NB4 (cell line): ENCODE measurements at regions not wholly inside any gene's neighbourhood (a gene's known extent, or its start where the extent isn't known, plus 50 kb on each side); places are given as distances from the start of the nearest gene placed in this dataset.

Experiments
- DNase-seq: peaks from one replicate; pipeline ENCODE4 v3.0.0; 2010; ENCODE audit warnings: low read depth
- H3K4me3 ChIP-seq: one replicate; pipeline ENCODE4 v1.5.1; 2011; ENCODE audit warnings: mild to moderate bottlenecking, low read depth, low read length, moderate library complexity
- CTCF ChIP-seq: IDR thresholded peaks from one replicate; pipeline ENCODE4 v1.5.1; 2012; ENCODE audit warnings: low read depth, low read length
- MAX ChIP-seq: IDR thresholded peaks from 2 replicates; pipeline ENCODE4 v1.6.1; 2011; ENCODE audit warnings: low read depth, low read length
- MYC ChIP-seq: IDR thresholded peaks from 2 replicates; pipeline ENCODE4 v1.6.1; 2011; ENCODE audit warnings: low read depth, low read length
- POLR2A ChIP-seq: IDR thresholded peaks from 2 replicates; pipeline ENCODE4 v1.6.1; 2011; ENCODE audit warnings: mild to moderate bottlenecking; ENCODE audit not compliant: insufficient read length; ENCODE audit errors: extremely low read depth

- TF ChIP-seq POLR2A (no peak), CTCF (no peak), MAX (no peak), MYC (no peak)
- DNase-seq: no peak
- no peak overlapping the region for H3K4me3 ChIP-seq
Measured at GRCh38 chr10:58990693-58991092, 185.8 kb upstream of the PHYHIPL start.

GRCh38 chr10:58991856-58992255 lies 184.6 kb upstream of the PHYHIPL start:
- no peak overlapping the region for H3K4me3 ChIP-seq
- no peak for DNase-seq
- TF ChIP-seq CTCF (no peak), POLR2A (no peak), MYC (no peak), MAX (no peak)

GRCh38 chr10:58992830-58993460 lies 183.5 kb upstream of the PHYHIPL start:
- H3K4me3 ChIP-seq: no peak overlapping the region
- TF ChIP-seq POLR2A: no peak
- TF ChIP-seq MYC: no peak
- no peak for TF ChIP-seq MAX
- TF ChIP-seq CTCF: no peak
- no peak for DNase-seq

GRCh38 chr10:58993480-58994221 lies 182.8 kb upstream of the PHYHIPL start:
- TF ChIP-seq POLR2A: no peak
- TF ChIP-seq MAX: no peak
- no peak for TF ChIP-seq CTCF
- TF ChIP-seq MYC: no peak
- H3K4me3 ChIP-seq: no peak overlapping the region
- DNase-seq: no peak

- TF ChIP-seq MAX (no peak), CTCF (no peak), POLR2A (no peak), MYC (no peak)
- DNase-seq: no peak
- H3K4me3 ChIP-seq: no peak overlapping the region
Measured at GRCh38 chr10:58994226-58995057, 182.0 kb upstream of the PHYHIPL start.
